NCI-H146 treated with DMSO at 0.1 percent for 48 hours (cell line): ENCODE measurements at regions not wholly inside any gene's neighbourhood (a gene's known extent, or its start where the extent isn't known, plus 50 kb on each side); places are given as distances from the start of the nearest gene placed in this dataset.
"Not testable (repeated sequence)": the region's sequence is repeated elsewhere in the genome, so short reads cannot be mapped to it uniquely, and the experiment has no call there.

Experiments
- DNase-seq: peaks from one replicate; lab custom pipeline; 2025; ENCODE audit not compliant: unreplicated experiment; lab: John Stamatoyannopoulos, UW

DNA sequence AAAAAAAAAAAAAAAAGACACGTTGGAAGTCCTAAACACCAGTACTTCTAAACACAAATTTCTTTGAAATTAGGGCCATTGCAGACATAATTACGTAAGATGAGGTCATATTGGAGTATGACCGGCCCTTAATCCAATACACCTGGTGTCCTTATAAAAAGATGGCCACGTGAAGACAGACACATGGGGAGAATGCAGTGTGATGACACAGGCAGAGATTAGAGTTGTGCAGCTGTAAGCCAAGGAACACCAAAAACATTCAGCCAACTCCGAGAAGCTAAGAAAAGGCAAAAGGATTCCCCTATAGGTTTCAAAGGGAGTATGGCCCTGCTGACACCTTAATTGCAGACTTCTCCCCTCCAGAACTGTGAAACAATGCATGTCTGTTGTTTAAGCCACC, 379.0 kb upstream of the PDZRN3 start:
- DNase-seq = peak; percentile 30

DNA sequence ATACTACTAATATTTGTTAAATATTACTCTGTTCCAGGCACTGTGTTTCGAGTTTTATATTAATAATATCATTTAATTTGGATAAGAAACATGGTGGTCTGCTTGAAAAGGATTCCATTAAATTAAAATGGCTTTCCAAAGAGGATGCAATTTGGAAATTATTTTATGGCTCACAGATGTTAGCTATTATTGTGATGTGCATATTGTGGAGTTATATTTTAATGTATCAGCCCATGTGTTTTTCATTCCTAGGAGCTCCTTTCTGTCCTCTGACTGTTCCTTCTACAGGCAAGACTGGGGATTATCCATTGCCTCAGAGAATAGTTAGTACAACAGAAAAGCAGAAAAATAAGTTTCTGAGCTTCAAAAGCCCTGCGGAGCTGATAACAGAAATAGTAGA, 376.7 kb upstream of the PDZRN3 start:
- no peak for DNase-seq

DNA sequence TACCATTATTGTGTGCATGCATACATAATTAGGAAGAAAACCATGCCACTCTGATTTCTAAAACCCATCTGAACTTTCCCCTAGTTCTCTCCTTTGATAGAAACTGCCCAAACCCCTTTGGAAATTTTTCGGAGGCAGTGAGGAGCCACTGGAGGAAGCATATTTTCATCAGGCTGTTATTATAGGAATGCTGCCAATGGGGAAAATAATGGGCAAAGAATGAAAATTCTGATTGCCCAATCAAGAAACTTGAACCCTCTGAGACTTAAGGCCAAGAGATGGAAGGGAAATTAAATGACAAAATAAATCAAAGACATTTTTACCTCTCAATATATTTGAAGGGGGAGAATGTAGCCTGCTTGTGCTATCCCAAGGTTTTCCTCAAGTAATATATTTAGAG, 376.0 kb upstream of the PDZRN3 start:
- DNase-seq = no peak

DNA sequence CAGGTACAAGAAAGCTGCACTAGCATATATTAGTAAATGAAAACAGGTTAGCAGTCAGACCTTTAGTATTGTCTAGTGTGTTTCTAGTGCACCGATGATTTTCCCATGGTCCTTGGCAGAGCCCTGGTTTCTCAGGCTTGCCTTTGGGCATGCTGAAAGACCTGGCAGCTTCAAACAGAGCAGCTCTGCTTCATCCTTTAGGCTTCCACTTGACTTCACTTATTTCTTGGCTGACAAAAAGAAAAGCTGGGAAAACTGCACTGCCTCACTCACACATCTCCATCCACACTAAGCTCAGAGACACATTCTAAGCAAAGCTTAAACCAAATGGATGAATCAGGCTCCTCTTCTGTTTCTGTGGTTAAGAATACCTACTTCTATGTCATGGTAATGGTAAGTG, 374.8 kb upstream of the PDZRN3 start:
- no peak for DNase-seq

DNA sequence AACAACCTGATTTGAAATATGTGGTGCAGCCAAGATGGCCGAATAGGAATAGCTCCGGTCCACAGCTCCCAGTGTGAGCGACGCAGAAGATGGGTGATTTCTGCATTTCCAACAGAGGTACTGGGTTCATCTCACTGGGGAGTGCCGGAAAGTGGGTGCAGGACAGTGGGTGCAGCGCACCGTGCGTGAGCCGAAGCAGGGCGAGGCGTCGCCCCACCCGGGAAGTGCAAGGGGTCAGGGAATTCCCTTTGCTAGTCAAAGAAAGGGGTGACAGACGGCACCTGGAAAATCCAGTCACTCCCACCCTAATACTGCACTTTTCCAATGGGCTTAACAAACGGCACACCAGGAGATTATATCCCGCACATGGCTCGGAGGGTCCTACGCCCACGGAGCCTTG, 365.9 kb upstream of the PDZRN3 start:
- not testable (repeated sequence) for DNase-seq

DNA sequence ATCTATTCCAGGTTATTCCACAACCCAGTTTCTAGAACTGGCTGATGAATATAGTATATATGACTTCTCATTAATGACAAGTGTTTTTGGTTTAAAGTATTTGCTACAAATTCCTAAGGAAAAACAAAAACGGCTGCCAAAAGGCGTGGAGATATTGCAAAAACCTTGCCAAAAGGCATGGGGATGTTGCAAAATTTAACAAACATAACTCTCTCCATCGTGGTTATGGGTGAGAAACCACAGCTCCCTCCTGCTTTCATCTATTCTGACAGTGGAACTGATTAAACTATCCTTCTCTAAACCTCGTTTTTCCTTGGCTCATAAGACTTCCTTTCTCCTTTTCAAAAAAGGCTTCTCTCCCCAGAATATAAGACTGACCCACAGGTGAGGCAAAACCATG, 342.0 kb upstream of the PDZRN3 start:
- no peak for DNase-seq

DNA sequence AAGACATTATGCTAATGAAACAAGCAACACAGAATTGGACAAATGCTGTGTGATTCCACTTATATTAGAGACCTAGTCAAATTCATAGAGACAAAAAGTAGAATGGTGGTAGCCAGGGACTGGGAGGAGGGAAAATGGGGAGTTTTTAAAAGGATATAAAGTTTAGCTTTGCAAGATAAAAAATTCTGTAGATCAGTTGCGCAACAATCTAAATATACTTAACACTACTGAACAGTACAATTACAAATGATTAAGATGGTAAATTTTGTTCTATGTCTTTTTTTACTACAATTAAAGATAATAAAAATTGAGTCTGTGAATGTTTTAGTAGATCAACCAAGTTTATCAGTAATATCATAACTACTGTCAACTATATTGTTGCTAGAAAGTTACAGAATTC, 340.1 kb upstream of the PDZRN3 start:
- no peak for DNase-seq

DNA sequence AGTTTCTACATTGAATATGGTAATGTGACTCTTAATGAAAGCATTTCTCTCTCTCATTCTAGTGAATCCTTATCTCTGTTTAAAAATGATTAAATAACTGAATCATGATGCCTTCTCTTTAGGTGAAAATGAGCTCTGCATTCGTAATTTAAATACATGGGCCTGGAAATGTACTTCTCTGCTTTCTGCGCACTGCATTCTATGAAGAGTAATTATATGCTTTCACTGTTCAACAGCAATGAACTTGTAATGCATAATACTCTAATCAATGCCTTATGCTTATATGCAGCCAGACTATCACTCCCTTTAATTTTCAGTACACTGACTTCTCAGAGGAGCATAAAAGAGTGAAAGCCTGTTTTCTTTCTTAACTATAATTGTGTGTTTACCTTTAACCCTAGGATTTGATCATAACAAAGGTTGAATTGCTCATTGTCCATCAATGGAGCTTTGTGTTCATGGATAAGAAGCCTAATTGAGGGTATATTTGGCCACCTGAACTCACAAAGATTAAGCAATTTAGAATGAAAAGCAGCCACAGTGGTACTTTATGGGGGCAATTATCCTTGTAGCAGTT, 330.8 kb upstream of the PDZRN3 start:
- DNase-seq = peak; percentile 97

DNA sequence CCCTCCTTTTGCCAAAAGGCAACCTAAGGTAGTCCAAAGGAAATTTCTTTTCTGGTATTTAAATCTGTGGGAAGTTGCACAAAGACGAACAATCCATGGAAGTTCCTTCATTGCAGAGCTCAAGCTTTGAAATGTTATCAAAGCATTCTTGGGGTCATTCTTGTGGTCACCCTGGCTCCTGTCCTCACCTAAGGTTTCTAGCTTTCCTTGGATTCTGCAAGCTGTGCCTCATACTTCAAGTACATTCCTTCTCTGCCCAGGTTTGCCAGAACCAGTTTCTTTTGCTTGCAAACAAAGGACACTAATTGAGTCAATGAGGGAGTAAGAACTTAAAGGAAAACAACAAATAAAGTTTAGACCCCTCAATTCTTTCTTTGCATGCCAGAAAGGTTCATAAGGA, 329.8 kb upstream of the PDZRN3 start:
- no peak for DNase-seq

DNA sequence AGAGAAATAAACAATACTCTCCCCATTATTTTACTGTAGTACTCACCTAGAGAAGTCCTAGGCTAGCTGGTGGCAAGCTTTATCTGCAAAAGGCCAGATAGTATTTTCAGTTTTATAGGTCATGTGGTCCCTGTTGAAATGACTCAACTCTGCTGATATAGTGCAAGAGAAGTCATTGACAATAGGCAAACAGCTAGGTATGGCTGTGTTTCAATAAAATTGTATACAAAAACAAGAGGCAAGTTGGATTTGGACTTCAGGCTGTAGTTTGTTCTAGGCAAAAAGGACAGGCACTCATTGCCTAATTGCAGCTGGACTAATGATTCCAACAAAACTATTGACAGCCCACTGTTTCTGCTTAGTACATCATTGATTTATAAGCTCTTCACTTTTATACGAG, 328.0 kb upstream of the PDZRN3 start:
- DNase-seq = no peak

DNA sequence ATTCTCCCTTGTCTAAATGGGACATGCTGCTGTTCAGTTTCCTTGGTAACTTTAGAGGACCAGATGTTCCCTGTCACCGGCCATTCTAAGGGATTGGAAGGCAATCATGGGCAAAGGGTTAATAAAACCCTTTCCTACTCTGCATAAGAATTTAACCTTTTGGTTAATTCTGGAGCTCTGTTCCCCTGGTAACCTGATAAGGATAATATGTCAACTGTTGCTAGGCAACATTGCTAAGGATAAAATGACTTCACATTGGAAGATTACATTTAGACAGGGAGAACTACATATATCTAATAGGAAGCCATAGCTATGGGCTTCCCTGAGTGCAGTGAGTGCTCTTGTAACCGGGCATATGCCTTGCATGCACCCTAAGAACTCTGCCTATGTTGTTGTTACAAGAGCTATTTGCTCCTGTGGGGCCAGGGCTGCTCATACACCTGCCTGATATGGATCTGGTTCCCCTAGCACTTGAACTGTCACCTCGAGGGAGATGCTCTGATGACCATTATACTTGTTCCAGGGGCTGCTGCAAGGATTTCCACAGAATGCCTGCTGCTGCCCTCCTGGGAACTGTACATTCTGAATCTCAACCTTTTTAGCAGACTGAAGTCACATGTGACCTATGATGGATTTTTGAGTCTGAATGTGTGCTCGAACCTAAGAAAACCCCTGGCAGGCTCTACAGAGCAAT, 326.3 kb upstream of the PDZRN3 start:
- DNase-seq = no peak

DNA sequence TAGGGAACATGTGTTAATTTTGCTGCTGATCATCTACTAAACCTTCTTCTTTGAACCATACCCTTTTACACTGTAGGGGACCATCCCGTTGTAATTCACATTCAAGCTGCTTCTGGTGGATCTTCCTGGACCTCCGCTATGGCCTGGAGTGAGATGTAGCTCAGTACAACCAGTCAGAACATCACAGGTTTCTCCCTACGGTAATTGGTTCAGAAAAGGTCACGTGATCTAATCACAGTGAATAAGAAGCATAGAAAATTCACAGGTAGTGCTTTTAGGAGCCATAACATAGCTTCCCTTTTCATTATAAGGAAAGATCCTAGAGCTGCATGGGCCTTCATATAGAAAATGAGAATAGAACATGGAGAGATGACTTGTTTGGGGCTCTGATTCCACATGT, 320.8 kb upstream of the PDZRN3 start:
- no peak for DNase-seq

DNA sequence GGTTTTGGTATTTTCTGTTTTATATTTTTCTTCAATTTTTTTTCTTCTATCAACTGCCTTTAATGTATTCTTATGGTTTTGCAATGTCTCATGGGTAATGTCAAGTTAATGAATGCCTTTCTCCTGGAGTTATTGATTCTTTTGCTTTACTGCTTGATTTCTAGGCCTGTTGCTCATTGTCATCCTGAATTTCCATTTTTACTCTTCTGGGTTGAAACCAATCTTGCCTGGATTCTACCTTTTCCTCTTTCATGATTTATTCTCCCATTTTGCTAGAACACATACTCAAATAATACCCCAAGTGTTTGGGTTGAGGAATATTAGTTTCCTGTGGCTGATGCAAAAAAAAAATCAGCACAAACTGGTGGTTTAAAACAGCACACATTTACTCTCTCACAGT, 315.2 kb upstream of the PDZRN3 start:
- no peak for DNase-seq

DNA sequence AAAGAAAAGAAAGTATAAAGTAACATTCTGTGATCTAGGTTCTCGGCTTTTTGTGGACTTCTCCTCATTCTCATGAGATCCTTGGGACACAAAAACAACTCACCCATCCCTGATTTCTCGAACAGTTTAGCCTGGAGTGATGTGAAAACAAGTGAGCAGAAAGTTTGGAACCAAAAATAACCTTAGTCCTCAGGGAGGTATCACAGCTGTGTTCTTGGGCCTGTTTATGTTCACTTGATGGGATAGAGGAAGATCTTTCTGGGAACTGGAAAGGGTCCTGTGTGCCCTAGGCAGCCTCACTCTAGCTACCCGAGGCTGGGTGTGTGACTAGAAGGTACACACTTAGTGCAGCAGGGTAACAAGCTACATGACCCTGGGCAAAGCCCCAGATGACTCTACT, 308.8 kb upstream of the PDZRN3 start:
- no peak for DNase-seq

DNA sequence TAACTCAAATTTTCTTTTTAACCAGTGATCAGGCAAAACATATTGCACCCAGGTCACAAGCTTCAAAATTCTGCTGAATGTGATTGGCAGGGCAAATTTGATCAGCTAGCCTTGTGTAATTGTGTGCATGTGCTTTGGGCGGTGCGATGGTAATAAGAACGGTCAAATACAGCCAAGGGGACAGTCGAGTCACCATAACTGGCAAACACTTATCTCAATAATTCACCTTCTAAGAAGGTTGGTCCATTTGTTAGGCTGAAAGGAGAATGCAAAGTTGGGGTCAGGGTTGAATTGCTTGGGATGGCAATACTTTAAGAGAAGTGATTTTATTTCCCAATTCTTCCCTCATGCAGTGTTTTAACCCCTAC, 302.4 kb upstream of the PDZRN3 start:
- no peak for DNase-seq

DNA sequence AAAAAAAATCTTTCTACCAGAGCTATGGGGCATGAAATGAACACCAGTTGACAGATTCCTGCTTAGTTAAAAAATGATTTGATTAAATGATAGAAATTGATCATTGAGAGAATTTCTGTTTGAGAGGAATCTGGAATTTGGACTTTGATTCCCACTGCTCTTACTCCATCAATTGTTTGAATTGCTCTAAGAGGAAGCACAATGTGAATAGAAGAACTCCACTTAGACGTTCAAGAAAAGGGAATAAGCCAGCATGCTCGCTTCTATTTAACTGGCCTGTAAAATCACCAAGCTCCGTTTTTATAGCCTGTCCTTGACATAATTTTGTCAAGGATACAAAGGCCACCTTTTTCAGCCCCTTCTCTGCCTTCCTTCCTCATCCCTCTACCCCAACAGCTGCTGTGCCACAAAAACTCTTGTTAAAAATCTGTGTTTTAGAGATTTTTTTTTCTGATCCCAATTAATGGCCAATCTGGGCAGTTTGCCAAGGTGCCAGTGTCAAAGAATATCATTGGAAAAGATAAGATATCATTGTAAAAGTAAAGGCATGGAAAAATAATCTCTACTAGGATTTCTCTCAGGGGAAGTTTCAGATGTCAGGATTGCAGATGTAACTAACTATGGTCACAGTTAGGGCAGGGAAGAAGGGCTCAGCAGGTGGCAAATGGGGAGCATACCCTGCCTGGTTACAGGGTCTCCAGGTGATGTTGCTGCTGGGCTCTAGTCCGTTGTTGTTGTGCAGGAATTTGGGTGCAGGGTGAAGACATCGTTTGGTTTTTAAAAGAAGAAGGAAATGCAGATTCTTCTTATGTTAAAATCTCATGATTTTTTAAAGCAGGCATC, 301.8 kb upstream of the PDZRN3 start:
- peak; percentile 68 for DNase-seq

DNA sequence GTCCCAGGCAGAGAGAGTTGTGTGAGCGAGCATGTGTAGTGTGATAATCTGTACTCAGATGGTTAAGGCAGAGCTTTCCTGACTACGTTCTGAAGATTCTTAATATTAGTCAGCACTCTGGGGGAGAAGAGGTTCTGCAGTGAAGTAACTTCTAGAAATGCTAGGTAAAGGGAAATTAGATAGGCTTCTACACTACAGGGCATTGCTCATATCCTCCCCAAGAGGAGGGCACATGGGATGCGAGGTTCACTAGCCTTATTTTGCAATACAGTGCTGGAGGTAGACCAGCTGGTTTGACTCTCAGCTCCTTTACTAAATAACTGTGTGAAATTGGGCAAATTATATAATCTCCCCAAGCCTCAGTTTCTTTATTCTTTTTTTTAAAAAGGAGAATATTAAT, 300.3 kb upstream of the PDZRN3 start:
- no peak for DNase-seq

DNA sequence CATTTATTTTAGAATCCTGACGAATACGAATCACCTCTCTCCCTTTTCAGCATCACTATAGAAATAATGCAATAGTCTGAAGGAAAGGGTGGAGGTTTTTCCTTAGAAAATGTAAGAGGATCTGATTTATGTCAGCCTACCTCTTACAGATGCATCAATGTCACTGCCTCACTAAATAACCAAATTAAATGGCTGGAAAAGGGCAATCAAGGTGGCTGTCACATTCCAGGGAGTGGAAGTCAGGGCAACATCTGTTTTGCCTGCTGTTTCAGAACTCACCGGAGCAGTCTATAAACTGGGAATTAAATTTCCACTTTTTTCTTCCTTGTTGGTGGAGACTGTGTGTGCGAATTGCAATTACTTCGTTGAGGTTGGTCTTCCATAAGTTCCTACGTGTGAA, 299.3 kb upstream of the PDZRN3 start:
- no peak for DNase-seq

DNA sequence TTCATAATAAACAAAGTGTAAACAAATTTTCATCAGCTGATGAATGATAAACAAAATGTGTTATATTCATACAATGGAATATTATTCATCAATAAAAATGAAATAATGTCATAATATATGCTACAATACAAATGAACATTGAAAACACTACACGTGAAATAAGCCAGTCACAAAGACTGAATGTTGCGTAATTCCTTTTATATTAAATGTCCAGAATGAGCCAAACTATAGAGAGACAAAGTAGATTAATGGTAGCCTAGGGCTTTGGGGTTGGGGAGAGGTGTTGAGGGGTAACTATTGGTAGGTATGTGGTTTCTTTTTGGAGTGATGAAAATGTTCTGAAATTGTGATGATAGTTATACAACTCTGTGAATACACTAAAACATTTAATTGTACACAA, 292.9 kb upstream of the PDZRN3 start:
- no peak for DNase-seq

DNA sequence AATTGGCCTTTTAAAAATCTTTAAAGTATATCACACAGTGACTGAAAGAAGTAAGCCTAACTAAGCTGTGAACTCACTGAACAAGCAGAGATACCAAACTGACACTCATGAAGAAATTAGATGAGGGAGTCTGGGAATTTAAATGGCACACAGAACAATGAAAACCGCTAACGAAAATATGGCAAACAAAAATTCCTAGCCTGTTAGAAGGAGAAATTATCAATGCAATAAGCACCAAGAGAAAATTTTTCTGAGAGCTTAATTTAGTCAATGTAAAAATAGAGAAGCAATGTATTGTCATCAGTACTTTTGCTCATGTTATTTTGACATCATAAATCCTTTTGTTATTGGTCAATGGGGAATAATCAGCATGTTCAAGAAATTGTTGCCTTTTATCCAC, 291.1 kb upstream of the PDZRN3 start:
- DNase-seq = no peak

DNA sequence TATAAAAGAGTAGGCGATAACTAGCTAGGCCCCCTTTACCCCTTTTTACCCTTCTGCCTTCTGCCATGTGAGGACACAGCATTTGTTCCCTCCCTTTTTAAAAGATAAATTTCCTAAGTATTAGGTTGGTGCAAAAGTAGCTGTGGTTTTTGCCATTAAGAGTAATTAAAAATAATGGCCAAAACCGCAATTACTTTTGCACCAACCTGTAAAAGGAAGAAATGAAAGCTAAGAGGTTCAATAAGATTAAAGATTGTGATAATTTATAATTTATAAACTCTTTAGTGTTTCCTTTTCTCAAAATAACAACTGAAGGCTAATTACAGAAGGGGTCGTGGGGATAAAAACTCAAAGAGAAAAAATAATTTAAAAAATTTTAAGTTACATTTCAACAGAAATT, 283.5 kb upstream of the PDZRN3 start:
- no peak for DNase-seq

DNA sequence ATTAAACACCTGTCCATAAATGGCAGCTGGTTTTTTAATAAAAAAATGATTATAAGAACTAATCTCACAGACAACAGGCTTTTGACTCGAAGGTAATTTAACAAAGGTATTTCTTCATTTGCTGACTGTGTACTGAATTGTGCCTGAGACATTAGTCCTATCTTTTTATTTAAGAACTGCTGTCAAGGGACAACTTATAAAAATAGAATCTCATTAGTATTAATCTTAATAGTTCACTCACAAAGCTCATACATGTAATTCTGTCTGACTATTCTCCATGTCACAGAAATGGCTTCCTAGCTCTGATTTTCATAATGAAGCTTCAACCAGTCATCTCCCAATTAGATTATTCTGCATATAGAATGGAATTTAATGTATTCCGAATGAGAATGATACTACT, 276.9 kb upstream of the PDZRN3 start:
- DNase-seq = no peak
